ENCODE measurements at regions not wholly inside any gene's neighbourhood (a gene's known extent, or its start where the extent isn't known, plus 50 kb on each side); places are given as distances from the start of the nearest gene placed in this dataset.

- TF ChIP-seq, protein P1, sequence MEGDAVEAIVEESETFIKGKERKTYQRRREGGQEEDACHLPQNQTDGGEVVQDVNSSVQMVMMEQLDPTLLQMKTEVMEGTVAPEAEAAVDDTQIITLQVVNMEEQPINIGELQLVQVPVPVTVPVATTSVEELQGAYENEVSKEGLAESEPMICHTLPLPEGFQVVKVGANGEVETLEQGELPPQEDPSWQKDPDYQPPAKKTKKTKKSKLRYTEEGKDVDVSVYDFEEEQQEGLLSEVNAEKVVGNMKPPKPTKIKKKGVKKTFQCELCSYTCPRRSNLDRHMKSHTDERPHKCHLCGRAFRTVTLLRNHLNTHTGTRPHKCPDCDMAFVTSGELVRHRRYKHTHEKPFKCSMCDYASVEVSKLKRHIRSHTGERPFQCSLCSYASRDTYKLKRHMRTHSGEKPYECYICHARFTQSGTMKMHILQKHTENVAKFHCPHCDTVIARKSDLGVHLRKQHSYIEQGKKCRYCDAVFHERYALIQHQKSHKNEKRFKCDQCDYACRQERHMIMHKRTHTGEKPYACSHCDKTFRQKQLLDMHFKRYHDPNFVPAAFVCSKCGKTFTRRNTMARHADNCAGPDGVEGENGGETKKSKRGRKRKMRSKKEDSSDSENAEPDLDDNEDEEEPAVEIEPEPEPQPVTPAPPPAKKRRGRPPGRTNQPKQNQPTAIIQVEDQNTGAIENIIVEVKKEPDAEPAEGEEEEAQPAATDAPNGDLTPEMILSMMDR (optimal IDR thresholded peaks at IDR 0.05 in 1 of 3, IDR thresholded peaks at IDR 0.05 in 1 of 3, conservative IDR thresholded peaks at IDR 0.05 in 1 of 3; ENCODE audit: extremely low read depth in 1 of 3, insufficient read depth in 2 of 3, low read length in 3 of 3): no peak
- TF ChIP-seq EZH2 (IDR thresholded peaks at IDR 0.05; ENCODE audit: low read length): no peak
Observed at GRCh38 chr2:189273734-189274133, 94.2 kb upstream of the COL5A2 start.

Data from keratinocyte (primary cell).